CMK (cell line): ENCODE measurements at regions not wholly inside any gene's neighbourhood (a gene's known extent, or its start where the extent isn't known, plus 50 kb on each side); places are given as distances from the start of the nearest gene placed in this dataset.

Source experiments
- DNase-seq: peaks from one replicate; pipeline ENCODE4 v3.0.0-alpha.2; 2010; ENCODE audit warnings: low read depth

DNA sequence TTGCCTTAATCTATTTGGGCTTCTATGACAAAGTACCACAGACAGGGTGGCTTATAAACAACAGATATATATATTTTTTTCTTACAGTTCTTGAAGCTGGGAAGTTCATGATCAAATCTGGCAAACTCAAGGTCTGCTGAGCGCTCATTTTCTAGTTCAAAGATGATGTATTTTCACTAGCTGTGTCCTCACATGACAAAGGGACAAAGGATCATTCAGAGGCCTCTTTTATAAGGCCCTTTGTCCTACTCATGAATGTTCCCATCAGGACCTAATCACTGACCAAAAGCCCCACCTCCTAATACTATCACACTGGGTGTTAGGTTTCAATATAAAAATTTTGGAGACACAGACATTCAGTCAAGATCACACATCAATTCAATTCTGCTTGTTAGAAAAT is 2025.2 kb downstream of the PCDH7 start:
- no peak for DNase-seq

DNA sequence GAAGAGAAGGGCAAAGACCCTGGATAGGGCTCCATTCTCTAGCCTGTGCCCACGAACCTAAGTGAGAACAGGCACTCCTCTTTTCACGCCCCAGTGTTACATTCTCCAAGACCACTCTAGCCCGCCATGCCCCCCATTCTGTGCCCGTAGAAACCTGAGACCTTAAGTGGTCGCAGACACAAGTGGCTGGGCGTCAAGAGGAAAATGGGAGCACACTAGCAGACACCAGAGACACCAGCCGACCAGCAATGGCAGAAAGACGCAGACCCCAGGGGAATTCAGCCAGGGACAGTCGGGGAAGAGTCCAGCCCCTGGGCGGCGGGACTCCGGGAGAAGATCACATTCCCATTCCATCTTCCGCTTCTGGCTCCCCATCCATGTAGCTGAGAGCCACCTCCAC is 2027.9 kb downstream of the PCDH7 start:
- DNase-seq: no peak

DNA sequence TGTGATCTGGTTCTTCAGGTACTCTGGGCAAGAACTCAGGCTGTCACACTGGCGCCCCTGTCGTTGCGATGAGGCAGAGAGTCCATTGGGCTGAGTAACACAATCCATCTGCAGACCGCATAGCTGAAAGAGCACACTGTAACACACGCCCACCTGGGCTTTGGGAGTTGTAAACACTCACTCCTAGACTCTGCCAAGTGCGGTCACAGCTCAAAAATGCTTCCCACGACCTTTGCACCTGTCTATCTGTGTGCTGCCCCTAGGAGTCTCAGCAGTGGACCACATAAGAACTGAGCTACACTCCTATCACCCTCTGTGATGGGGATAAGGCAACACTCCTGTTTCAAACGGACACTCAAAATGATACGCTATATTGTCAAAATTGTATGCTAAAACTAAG is 2028.3 kb downstream of the PCDH7 start:
- DNase-seq: no peak

DNA sequence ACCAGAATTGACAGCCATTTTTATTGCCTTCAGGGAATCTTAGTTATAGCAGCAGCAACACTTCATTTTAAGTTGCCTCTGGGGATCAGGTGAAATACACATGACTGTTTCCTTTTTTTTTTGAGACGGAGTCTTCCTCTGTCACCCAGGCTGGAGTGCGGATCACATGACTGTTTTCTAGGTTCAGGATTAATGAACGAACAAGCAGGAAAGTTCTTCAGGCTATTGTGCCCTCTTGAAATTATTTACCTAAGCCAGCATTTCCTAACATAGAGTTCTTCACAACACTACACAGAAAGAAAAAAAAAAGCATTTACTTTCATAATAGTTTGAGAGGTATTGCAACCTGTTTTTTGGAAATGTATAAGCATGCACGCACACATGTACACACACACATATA is 2032.8 kb downstream of the PCDH7 start:
- no peak for DNase-seq

DNA sequence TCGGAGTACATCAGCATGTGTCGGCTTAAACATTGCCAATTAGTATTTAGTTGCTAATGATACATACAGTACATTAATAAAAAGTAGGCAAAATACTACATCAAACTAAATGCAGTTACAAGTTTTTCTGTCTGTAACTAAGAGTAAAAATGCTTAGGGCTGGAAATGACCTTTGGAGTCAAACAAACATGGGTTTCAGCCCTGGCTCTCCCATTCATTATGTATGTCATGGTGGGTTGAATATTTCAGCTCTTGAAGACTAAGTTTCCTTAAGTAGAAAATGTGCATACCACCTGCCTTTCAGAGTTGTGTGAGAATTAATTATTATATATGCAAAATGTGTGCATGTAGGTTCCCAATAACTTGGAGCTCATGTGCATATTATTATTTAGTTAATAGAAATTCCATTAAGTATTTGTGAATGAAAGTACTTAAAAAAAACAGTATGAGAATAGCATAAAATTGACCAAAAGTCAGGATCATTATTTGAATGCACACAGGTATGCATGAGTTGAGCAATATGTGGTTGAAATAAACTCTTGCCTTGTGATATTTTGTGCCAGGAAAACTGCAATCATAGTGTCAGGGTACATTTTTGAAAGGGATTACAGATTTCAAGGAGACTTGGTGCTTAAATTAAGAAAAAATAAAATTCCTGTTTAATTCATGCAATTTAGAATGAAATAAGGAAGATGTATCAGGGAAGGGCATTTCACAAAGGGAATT is 2048.7 kb downstream of the PCDH7 start:
- DNase-seq: no peak

DNA sequence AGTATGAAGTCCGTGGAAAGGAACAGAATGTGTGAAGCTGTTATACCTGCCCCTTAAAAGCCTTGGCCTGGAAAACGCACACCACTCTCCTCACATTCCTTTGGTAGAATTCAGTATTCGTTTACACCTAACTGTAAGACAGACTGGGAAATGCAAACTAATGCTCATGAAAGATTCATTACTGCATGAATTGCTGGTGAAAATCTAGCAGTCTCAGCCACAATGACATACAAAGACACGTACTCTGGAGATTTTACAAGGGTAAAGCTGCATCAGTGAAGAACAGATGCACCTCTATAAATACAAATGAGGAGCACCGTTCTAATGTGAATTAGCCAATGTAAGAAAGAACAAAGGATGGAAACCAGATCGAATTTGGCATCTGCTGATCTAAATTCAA is 2051.3 kb downstream of the PCDH7 start:
- no peak for DNase-seq

DNA sequence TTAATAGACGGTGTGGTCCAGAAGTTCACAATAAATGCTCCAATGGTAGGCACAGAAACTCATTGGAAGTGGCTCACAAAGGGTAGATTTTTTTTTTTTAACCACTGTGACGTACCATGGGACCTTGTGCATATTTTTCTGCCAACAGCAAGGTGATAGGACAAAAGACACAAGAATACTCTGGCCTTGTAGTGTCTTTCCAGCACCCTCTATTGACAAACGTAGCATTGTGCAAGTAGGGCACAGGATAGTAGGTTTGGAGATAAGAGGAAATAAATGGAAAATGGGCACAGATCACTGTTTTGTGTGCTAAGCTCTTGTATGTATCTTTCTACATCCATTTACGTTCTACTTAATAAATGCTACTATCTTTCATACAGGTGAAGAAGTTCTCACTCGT is 2054.9 kb downstream of the PCDH7 start:
- DNase-seq: no peak

DNA sequence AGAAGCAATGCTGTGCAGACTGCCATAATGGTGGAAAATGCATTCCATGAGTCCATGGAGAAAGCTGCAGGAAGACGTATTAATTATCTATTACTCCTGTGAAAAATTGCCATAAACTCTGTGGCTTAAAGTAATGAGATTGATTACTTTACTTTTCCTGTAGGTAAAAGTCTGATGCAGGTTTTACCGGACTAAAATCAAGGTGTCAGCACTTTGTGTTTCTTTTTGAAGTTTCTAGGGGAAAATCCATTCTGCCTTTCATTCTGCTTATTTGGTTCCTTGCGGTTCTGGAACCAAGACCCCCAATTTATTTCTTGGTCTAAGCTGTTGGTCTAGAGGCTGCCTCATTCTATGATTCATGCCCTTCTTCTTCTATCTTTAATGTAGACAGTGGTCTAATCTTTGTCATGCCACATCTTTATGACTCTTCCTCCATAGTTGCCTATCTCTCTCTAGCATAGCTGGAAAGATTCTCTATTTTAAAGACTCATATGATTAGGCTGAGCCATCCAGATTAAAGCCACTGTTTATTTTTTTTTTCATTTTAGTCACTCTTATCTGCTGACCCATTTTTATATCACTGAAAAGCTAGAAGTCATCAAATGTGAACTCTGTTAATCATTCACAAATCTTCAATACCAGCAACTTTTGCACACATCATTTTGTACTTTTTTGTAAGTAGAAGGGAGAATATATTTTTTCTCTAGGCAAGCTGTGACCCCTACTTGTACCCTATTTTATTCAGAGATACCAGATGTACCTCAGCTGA is 2056.4 kb downstream of the PCDH7 start:
- no peak for DNase-seq

DNA sequence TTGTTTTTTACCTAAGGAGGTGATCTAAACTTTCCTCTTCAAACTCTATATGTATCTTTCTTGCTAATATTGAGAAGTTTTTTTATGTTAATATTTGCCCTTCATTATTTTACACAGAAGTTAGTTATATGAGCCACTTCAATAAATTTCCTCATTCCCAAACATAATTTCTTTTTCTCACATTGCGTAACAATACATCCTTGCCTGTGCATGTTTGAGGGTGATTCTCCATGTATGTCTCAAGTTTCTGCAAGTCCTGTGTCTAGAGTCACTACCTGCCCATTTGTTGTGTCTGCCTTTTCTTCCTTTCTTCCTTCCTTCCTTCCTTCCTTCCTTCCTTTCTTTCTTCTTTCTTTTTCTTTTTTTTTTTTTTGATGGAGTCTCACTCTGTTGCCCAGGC is 2057.9 kb downstream of the PCDH7 start:
- DNase-seq: no peak

DNA sequence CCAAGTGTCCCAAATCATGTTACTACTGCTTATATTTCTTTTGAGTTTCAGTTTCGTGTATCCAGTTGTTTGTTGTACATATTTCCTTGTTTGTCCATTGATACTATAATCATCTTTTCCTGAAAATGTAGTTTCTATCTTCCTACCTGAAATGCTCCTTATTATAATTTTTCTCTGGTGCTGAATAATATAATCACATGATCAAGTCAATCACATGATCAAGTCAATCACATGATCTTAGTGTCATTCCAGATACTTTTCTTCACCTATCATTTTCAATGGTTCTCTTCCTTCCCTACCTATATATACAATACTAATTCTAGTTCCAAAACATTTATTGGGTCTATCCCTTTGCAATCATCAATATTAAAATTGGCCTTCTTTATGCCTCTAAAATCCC is 2058.8 kb downstream of the PCDH7 start:
- no peak for DNase-seq

DNA sequence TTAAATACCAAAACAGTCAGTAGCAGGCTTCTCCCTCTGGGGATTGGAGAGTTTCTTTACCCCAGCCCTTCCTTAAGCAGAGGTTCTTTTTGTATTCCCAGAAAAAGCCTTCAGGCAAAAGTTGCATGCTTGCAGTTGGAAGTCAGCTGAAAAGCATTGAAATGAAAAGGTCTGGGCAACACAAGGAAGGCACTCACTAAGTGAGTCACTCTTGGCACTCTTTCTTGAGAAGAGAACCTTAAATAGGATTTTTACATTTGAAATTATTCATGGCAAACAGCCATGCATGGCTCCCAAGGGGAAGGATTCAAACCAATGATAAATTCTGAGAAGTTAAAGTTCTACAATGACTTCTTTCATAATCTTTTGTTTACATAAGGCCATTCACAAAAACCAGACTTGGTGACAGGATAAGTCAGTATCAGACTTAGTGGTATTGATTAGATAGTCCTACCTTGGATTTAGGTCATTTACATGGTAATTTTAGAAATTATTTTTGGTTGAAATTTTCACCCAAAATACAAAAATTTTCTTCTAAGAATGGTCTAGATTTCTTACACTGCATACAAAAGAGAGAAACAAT is 2068.9 kb downstream of the PCDH7 start:
- no peak for DNase-seq

DNA sequence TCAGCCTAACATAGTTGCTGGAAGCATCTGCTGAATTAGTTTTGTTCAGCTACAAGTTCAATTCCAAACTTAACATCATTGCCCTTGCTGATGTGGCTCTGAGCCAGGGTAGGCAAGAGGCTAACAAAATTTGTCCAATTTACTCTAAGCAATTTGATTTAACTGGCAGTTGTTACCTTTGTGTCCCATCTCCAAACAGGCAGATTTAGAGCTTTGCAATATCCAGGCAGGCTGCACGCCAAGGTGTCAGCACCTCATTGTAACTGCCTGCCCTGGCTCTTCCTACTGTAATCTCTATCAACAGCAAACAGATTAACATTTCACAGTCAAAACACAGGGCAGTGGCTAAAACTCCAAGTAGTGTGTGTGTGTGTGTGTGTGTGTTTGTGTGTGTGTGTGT is 2070.6 kb downstream of the PCDH7 start:
- DNase-seq: no peak

DNA sequence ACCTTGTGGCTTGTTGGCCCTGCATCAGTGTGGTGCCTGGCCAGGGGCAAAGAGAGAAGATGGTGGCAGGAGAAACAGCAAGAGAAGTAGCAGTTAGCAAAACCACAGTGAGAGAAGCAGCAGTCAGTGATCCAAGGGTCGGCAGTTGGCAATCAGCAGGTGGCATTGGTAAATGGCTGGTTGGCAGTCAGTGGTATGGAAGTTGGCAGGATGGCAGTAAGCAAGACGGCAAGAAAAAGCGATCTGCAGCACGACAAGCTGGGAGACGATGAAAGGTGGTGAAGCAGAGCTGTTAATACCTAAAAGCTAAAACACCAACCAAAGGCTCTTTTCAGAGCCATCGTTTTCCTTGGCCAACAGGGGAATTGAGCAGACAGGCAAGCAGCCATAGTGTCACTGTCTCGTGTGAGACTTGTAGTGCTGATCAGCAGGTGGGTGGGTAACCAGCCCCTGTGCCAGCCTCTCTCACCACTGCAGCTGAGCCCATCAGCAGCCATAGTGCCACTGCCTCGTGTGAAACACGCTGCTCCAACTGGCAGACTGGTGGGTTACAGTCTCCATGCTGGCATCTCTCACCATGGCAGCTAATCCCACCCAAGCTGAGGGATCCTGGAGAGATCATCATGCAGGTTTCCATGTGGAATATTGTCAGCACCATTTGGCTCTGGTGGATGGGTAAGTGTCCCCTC is 2078.4 kb downstream of the PCDH7 start:
- no peak for DNase-seq

DNA sequence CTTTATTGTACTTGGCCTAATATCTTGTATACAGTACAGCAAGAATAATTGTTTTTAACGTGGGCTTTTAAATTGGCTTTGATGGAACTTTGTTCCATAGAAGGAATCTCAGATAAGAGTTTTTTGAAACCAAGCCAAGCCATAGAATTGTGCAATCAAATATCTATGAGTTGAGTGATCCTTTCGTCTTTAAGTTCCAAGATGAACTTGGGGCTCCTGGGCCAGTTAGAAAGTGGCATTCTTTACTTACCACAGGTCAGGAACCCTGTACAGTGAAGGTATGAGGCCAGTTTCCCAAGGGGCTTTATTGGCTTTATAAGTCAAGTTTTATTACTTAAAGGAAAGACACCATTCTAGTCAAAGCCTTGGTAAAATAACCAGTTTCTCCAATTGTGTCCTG is 2104.2 kb downstream of the PCDH7 start:
- DNase-seq: no peak

DNA sequence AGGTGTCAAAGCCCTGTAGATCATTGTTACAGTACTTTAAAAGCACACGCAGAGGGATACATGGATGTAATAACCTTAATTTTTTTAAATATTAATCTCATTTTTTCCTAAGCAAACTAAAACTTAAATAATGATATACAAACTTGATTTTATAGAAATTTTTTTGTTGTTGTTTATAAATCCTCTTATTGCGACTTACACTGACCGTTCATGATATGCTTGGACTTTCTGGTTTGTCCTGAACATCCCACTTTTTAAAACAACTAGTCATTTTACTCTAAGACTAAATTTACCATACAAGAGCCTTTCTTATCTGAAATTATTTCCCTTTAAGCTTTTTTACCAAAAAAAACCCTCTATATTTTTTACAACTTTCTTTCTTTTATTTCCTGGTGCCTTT is 2106.0 kb downstream of the PCDH7 start:
- DNase-seq: no peak

DNA sequence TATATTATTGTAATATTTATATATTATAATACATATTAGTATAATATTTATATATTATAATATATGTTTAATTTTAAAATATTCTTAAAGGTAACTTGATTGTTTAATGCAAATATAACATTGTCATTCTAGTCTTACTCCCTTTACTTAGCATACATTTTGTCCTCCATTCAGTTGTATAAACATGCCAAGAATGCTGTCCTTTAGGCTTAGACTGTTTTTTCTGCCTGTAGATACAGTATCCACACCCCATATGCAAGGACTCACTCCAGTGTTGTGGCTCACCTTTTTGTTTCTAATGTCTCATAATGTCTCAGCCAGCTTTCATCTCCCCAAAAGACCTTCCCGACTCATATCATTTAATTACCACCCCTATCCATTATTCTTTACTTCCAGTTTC is 2110.0 kb downstream of the PCDH7 start:
- DNase-seq: no peak

DNA sequence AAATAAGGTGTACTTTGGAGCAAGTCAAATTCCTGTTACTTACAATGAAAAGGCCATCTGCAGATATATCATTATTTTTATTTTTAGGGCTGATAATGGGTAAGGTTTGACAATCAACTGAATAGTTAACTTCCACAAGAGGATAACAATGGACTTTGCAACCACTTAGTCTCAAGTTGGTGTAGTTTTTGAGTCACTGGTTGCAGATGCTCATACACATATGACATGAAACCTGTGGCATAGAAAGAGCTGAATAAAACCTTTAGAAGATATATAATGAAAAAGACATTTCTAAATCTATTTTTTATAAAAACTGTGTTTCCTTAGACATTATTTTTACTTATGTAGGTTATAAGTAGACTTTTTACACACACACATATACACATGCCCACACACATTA is 2110.9 kb downstream of the PCDH7 start:
- DNase-seq: no peak

DNA sequence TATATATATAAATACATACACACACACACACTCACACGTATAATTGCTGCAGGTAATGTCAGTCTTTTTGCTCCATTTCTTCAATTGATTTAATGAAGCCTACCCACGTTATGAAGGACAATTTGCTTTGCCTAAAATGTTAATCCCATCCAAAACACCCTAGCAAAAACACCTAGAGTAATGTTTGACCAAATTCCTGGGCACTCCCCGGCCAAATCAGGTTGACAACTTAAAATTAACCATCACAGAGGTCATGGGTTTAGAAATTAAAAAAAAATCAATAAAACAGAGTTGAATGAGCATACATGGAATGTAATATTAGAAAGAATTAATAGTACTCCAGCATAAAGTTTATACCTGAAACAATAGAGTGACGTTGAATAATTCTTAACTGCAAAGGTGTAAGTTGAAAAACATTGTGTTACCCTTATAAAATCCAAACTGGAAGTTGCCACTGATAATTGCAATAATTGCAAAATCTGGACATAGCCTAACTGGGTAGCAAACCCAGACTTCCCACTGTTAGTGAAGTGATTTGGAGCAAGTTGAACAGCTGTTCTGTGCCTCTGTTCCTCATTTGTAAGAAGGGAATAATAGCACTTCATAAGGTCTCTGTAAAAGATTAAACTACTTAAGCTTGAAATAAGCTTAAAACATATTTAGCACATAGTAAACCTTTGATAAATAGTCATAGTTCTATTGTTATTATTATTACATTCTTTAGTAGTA is 2120.5 kb downstream of the PCDH7 start:
- DNase-seq: no peak

DNA sequence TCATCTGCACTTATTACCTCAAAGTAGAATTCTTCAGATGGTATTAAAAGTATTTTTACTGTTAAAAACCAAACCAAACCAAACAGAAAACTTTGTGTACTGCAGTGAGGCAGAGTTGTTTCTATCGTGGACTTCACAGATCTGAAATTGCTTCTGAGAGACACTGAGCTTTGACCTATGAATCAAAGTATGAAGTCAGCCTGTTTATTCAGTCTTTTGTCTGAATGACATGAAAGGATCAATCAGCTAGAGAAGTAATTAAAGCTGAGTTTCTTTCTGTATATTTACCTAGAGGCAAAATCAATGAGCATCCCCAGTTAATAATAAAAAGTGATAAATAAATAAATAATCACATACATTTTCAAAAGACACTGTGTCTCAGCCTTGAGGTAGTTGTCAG is 2121.0 kb downstream of the PCDH7 start:
- no peak for DNase-seq

DNA sequence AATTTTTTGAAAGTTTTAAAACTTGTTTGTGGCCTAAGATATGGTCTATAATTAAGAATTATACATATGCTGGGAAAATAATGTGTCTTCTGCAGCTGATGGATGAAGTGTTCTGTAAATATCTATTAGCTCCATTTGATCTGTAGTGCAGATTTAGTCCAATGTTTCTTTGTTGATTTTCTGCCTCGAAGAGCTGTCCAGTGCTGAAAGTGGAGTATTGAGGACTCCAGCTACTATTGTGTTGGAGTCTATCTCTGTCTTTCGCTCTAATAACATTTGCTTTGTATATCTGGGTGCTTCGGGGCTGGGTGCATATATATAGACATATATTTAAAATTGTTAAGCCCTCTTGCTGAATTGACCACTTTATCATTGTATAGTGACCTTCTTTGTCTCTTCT is 2127.3 kb downstream of the PCDH7 start:
- DNase-seq: no peak

DNA sequence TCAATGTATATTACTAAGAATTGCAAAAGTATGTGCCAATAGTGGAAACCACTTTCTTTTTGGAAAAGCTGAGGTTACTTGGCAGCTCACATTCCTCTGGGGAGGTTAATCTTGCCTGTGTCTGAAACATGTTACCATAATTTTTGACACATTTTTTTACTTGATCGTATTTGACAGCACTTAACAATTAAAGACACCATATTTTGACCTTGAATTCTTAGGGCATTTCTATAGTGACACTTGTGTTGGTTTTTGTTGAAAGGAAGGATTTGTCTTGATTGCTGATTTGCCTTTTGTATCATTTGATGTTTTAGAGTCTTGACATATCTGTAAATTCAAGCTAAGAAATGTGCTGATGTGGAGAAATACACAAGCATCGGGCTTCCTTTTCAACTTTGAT is 2135.5 kb downstream of the PCDH7 start:
- no peak for DNase-seq

DNA sequence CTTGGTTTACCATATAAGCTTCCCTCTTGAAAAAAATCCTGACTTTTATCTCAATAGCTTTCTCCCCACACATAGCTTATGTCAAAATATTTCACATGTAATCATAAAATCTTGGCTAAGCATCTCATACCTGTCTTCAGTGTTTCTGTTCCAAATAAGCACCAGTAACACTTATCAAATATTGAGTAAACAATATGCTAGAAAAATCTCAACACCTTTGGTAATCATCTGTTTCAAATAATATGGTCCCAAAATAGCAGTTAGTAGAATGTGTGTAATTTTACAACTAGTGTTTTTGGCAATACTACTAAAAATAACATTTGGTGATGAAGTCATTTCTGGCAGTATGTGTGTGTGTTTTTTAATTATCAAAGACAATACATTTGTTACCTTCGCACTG is 2138.2 kb downstream of the PCDH7 start:
- no peak for DNase-seq
